ENCODE measurements at regions not wholly inside any gene's neighbourhood (a gene's known extent, or its start where the extent isn't known, plus 50 kb on each side); places are given as distances from the start of the nearest gene placed in this dataset.

DNA sequence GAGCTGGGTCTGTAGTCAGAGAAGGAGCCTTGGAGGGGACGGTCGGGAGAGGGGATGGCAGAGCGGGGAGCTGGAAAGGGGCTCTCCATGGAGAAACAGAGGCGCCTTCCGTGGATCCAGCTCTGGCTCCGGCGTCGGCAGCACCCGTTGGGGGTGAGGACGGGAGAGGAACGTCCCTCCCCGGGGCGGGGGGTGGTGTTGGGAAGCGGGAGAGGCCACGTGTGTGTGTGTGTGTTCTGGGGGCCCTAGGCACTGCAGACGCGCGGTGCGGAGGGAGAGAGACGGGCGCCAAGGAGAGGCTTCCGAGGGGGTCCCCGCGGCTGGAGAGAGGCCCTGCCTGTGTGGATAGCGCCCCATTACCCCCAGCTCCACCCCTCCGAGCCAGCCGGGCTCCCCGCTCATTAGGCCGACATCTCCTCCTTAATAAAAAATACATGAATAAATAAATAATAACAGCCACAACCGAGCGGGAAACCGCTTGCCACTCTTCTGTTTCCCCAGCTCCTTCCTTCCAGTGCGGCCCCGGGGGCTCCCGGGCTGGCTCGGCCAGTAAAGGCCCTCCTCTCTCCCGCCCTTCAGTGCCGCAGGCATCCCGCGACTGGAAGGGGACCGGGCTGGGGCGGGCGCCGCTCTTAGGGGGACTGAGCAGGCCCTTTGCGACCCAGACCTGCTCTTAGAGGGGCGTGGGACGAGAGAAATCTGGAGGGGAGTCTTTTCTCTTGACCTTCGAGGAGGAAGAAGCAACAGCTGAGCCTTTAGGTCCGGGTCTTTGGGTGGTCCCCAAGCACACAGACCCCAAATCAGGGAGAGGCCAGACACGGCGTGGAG, 71.3 kb upstream of the ARAP3 start:
- Histone ChIP-seq H3K9ac (ENCODE audit: low read length) (no peak overlapping the region), H3K79me1 (replicated peaks; ENCODE audit: low read length, poor library complexity, severe bottlenecking) (no peaks in the 10 kb centered on the region), H3K9me3 (ENCODE audit: control insufficient read depth, low read length) (no peaks in the 10 kb centered on the region), H3K23ac (ENCODE audit: low read length in 2 of 2) (no peak overlapping the region), H3K27ac (ENCODE audit: low read length, poor library complexity, severe bottlenecking) (no peak overlapping the region), H3K27me3 (ENCODE audit: control insufficient read depth in 1 of 2, insufficient read depth in 1 of 2, low read length in 2 of 2) (peaks cover 85 to 100% of the 10 kb centered on the region in 2 experiments), H4K8ac (ENCODE audit: low read length) (no peak overlapping the region), H3K4me1 (ENCODE audit: control insufficient read depth, insufficient read depth, low read depth, low read length) (peaks cover under 1% of the 10 kb centered on the region), H3K4me3 (ENCODE audit: insufficient read depth in 1 of 2, low read depth in 1 of 2, low read length in 2 of 2) (no peak overlapping the region), H2BK15ac (ENCODE audit: low read depth, poor library complexity, severe bottlenecking) (no peak overlapping the region), H2AFZ (ENCODE audit: low read depth, low read length) (no peak overlapping the region), H3K14ac (ENCODE audit: low read length in 2 of 2) (no peak overlapping the region), H2BK5ac (ENCODE audit: low read depth, low read length, poor library complexity, severe bottlenecking) (no peak overlapping the region), H3K18ac (ENCODE audit: low read depth in 1 of 2, low read length in 2 of 2) (no peak overlapping the region), H3K4ac (ENCODE audit: low read depth in 1 of 2, low read length in 2 of 2) (no peak overlapping the region), H3K4me2 (ENCODE audit: low read length, poor library complexity, severe bottlenecking) (no peak overlapping the region), H4K91ac (ENCODE audit: low read length) (no peak overlapping the region), H2BK12ac (ENCODE audit: low read length in 2 of 2) (no peak overlapping the region), H2BK120ac (ENCODE audit: low read depth, low read length) (no peak overlapping the region), H3K36me3 (ENCODE audit: control insufficient read depth in 1 of 2, insufficient read depth in 2 of 2, low read depth in 1 of 2, low read length in 2 of 2) (no peaks in the 10 kb centered on the region), H2AK5ac (ENCODE audit: low read length, severe bottlenecking) (no peak overlapping the region)
- DNase-seq = no peak
- 10% methylated on average over 43 of the region's 51 CpGs for WGBS

DNA sequence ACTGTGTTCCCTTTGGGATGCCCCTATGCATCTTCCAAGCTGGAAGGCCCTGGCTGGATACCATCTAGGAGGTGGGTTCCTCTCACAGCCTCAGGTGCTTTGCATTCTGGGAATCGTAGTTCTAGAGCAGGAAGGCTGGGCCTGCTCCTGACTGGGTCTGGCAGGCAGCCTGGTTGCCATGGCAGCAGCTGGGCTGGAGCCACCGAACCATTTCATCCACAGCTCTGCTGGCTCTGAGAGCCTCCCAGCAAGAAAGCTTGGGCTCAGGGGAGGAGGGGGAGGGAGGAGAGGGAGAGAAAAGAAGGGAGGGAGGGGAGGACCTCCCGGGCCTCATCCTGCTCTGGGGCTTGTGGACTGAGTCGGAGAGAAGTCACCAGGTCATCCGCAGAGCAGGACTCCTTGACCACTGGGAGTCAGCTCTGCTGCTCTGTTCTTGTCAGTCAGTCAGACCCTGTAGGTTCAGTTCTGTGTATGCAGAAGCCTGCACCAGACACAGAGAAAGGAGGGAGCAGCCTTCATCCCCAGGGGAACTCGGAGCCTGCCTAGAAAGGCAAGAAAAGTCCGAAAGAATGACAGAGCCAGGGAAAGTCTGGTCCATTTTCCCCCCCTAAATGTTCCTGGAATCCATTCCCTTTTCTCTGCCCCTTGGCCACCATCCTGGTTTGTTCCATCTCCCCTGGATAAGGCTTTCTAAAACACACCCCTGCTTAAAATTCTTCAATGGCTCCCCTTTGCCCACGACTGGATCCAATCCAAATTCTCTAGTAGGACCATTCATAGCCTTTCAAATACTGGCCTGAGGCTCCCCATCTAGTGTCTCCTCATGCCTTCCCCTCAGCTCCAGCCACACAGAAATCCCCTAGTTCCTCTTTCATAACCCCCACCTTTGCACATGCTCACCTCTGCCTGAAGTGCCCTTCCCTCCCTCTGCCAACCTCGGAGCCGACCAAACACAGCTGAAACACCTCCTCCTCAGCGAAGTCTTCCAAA, 65.4 kb upstream of the ARAP3 start:
- no peaks in the 10 kb centered on the region for H3K36me3 ChIP-seq (ENCODE audit: control insufficient read depth in 1 of 2, insufficient read depth in 2 of 2, low read depth in 1 of 2, low read length in 2 of 2)
- H3K27ac ChIP-seq (ENCODE audit: low read length, poor library complexity, severe bottlenecking) = no peak overlapping the region
- no peak overlapping the region for H2BK5ac ChIP-seq (ENCODE audit: low read depth, low read length, poor library complexity, severe bottlenecking)
- no peak overlapping the region for H3K4me2 ChIP-seq (ENCODE audit: low read length, poor library complexity, severe bottlenecking)
- H3K79me1 ChIP-seq (replicated peaks; ENCODE audit: low read length, poor library complexity, severe bottlenecking) = no peaks in the 10 kb centered on the region
- peaks cover 75 to 92% of the 10 kb centered on the region in 2 experiments for H3K27me3 ChIP-seq (ENCODE audit: control insufficient read depth in 1 of 2, insufficient read depth in 1 of 2, low read length in 2 of 2)
- H3K9ac ChIP-seq (ENCODE audit: low read length) = no peak overlapping the region
- no peak overlapping the region for H3K14ac ChIP-seq (ENCODE audit: low read length in 2 of 2)
- H4K91ac ChIP-seq (ENCODE audit: low read length) = no peak overlapping the region
- no peaks in the 10 kb centered on the region for H3K9me3 ChIP-seq (ENCODE audit: control insufficient read depth, low read length)
- H3K23ac ChIP-seq (ENCODE audit: low read length in 2 of 2) = peak overlapping the region in 1 of 2 experiments; percentile 53
- no peak overlapping the region for H2BK120ac ChIP-seq (ENCODE audit: low read depth, low read length)
- no peak overlapping the region for H3K4ac ChIP-seq (ENCODE audit: low read depth in 1 of 2, low read length in 2 of 2)
- H2BK15ac ChIP-seq (ENCODE audit: low read depth, poor library complexity, severe bottlenecking) = no peak overlapping the region
- H3K4me1 ChIP-seq (ENCODE audit: control insufficient read depth, insufficient read depth, low read depth, low read length) = peaks cover 5% of the 10 kb centered on the region
- H3K18ac ChIP-seq (ENCODE audit: low read depth in 1 of 2, low read length in 2 of 2) = no peak overlapping the region
- DNase-seq = peak; percentile 20
- H4K8ac ChIP-seq (ENCODE audit: low read length) = no peak overlapping the region
- no peak overlapping the region for H2BK12ac ChIP-seq (ENCODE audit: low read length in 2 of 2)
- no peak overlapping the region for H3K4me3 ChIP-seq (ENCODE audit: insufficient read depth in 1 of 2, low read depth in 1 of 2, low read length in 2 of 2)
- 47% methylated on average over 11 of the region's 11 CpGs for WGBS
- no peak overlapping the region for H2AK5ac ChIP-seq (ENCODE audit: low read length, severe bottlenecking)
- H2AFZ ChIP-seq (ENCODE audit: low read depth, low read length) = no peak overlapping the region

DNA sequence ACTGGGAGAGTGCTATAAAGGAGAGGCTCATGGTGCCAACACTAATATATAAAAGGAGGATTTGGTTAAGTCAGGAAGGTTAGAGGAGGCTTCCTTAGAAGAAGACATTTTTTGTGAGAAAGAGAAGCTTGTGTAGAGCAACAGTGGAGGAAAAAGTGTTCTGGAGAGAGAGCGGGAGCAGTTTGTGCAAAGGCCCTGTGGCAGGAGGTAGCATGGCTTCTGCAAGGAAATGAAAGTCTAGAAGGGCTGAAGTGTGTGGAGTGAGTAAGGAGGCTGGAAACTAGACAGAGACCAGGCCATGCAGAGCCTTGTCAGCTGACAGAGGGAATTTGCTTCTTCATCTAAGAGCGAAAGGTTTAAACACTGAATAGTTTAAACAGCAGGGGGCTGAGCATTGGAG, 64.4 kb upstream of the ARAP3 start:
- peaks cover 75 to 92% of the 10 kb centered on the region in 2 experiments for H3K27me3 ChIP-seq (ENCODE audit: control insufficient read depth in 1 of 2, insufficient read depth in 1 of 2, low read length in 2 of 2)
- no peaks in the 10 kb centered on the region for H3K36me3 ChIP-seq (ENCODE audit: control insufficient read depth in 1 of 2, insufficient read depth in 2 of 2, low read depth in 1 of 2, low read length in 2 of 2)
- H3K23ac ChIP-seq (ENCODE audit: low read length in 2 of 2) = no peak overlapping the region
- no peak overlapping the region for H4K91ac ChIP-seq (ENCODE audit: low read length)
- no peak overlapping the region for H3K4me3 ChIP-seq (ENCODE audit: insufficient read depth in 1 of 2, low read depth in 1 of 2, low read length in 2 of 2)
- no peak overlapping the region for H3K27ac ChIP-seq (ENCODE audit: low read length, poor library complexity, severe bottlenecking)
- no peak overlapping the region for H4K8ac ChIP-seq (ENCODE audit: low read length)
- H3K4ac ChIP-seq (ENCODE audit: low read depth in 1 of 2, low read length in 2 of 2) = no peak overlapping the region
- H2BK120ac ChIP-seq (ENCODE audit: low read depth, low read length) = no peak overlapping the region
- H3K4me2 ChIP-seq (ENCODE audit: low read length, poor library complexity, severe bottlenecking) = no peak overlapping the region
- H3K4me1 ChIP-seq (ENCODE audit: control insufficient read depth, insufficient read depth, low read depth, low read length) = peaks cover 5% of the 10 kb centered on the region
- no peaks in the 10 kb centered on the region for H3K9me3 ChIP-seq (ENCODE audit: control insufficient read depth, low read length)
- no peak overlapping the region for H2BK5ac ChIP-seq (ENCODE audit: low read depth, low read length, poor library complexity, severe bottlenecking)
- DNase-seq = no peak
- H2AFZ ChIP-seq (ENCODE audit: low read depth, low read length) = no peak overlapping the region
- no peak overlapping the region for H3K9ac ChIP-seq (ENCODE audit: low read length)
- no peaks in the 10 kb centered on the region for H3K79me1 ChIP-seq (replicated peaks; ENCODE audit: low read length, poor library complexity, severe bottlenecking)
- H3K18ac ChIP-seq (ENCODE audit: low read depth in 1 of 2, low read length in 2 of 2) = no peak overlapping the region
- WGBS = 97% methylated on average over 2 of the region's 2 CpGs
- H3K14ac ChIP-seq (ENCODE audit: low read length in 2 of 2) = no peak overlapping the region
- no peak overlapping the region for H2AK5ac ChIP-seq (ENCODE audit: low read length, severe bottlenecking)
- no peak overlapping the region for H2BK12ac ChIP-seq (ENCODE audit: low read length in 2 of 2)
- no peak overlapping the region for H2BK15ac ChIP-seq (ENCODE audit: low read depth, poor library complexity, severe bottlenecking)

DNA sequence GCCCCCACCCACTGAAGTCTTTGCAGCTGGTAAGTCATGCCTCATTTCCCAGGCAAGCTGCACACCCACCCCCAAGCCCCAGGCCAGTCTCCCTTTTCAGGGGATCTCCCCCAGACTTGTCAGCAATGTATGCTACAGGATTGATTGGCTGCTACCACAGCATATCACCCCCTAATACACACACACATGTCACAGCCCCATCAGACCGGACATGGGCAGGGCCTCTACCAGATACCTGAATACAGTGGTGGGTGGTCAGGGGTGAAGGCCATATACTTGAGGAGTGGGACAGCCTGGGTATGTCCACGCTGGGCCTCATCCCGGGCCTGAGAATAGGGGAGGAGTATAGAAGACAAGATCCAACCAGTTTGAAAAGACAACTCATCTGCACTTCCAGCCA, 63.4 kb upstream of the ARAP3 start:
- no peaks in the 10 kb centered on the region for H3K9me3 ChIP-seq (ENCODE audit: control insufficient read depth, low read length)
- no peak overlapping the region for H4K8ac ChIP-seq (ENCODE audit: low read length)
- H3K23ac ChIP-seq (ENCODE audit: low read length in 2 of 2) = no peak overlapping the region
- no peak overlapping the region for H4K91ac ChIP-seq (ENCODE audit: low read length)
- H3K27ac ChIP-seq (ENCODE audit: low read length, poor library complexity, severe bottlenecking) = no peak overlapping the region
- H3K4me2 ChIP-seq (ENCODE audit: low read length, poor library complexity, severe bottlenecking) = no peak overlapping the region
- no peak overlapping the region for H3K14ac ChIP-seq (ENCODE audit: low read length in 2 of 2)
- H3K36me3 ChIP-seq (ENCODE audit: control insufficient read depth in 1 of 2, insufficient read depth in 2 of 2, low read depth in 1 of 2, low read length in 2 of 2) = no peaks in the 10 kb centered on the region
- H3K9ac ChIP-seq (ENCODE audit: low read length) = no peak overlapping the region
- no peak overlapping the region for H3K18ac ChIP-seq (ENCODE audit: low read depth in 1 of 2, low read length in 2 of 2)
- H3K4me3 ChIP-seq (ENCODE audit: insufficient read depth in 1 of 2, low read depth in 1 of 2, low read length in 2 of 2) = no peak overlapping the region
- H3K4me1 ChIP-seq (ENCODE audit: control insufficient read depth, insufficient read depth, low read depth, low read length) = peaks cover 5% of the 10 kb centered on the region
- no peak overlapping the region for H2AFZ ChIP-seq (ENCODE audit: low read depth, low read length)
- H3K79me1 ChIP-seq (replicated peaks; ENCODE audit: low read length, poor library complexity, severe bottlenecking) = no peaks in the 10 kb centered on the region
- no peak overlapping the region for H3K4ac ChIP-seq (ENCODE audit: low read depth in 1 of 2, low read length in 2 of 2)
- H2BK120ac ChIP-seq (ENCODE audit: low read depth, low read length) = no peak overlapping the region
- 82% methylated on average over 3 of the region's 3 CpGs for WGBS
- DNase-seq = no peak
- H2BK15ac ChIP-seq (ENCODE audit: low read depth, poor library complexity, severe bottlenecking) = no peak overlapping the region
- H2BK12ac ChIP-seq (ENCODE audit: low read length in 2 of 2) = no peak overlapping the region
- H3K27me3 ChIP-seq (ENCODE audit: control insufficient read depth in 1 of 2, insufficient read depth in 1 of 2, low read length in 2 of 2) = peaks cover 75 to 91% of the 10 kb centered on the region in 2 experiments
- no peak overlapping the region for H2BK5ac ChIP-seq (ENCODE audit: low read depth, low read length, poor library complexity, severe bottlenecking)
- no peak overlapping the region for H2AK5ac ChIP-seq (ENCODE audit: low read length, severe bottlenecking)

Measured in mesenchymal stem cell (in vitro differentiated cells and primary cell).